Dendritic cell treated with granulocyte-macrophage colony-stimulating factor and Interleukin-4, amounts not matched to agents 40 ng/mL and 50 ng/mL, for 4 days (primary cell): ENCODE measurements at regions not wholly inside any gene's neighbourhood (a gene's known extent, or its start where the extent isn't known, plus 50 kb on each side); places are given as distances from the start of the nearest gene placed in this dataset.

ENCODE experiments used
- H3K27ac Mint-ChIP-seq: one replicate; pipeline ENCODE4 v1.8.0; 2022; ENCODE audit warnings: mild to moderate bottlenecking, mixed read lengths
- H3K27me3 Mint-ChIP-seq: one replicate; pipeline ENCODE4 v1.8.0; 2022; ENCODE audit warnings: mild to moderate bottlenecking, mixed read lengths
- H3K36me3 Mint-ChIP-seq: one replicate; pipeline ENCODE4 v1.8.0; 2022; ENCODE audit warnings: low read depth, mixed read lengths
- H3K4me1 Mint-ChIP-seq: one replicate; pipeline ENCODE4 v1.8.0; 2022; ENCODE audit warnings: low read depth, mixed read lengths
- H3K4me3 Mint-ChIP-seq: one replicate; pipeline ENCODE4 v1.8.0; 2022; ENCODE audit warnings: mild to moderate bottlenecking, moderate library complexity, mixed read lengths
- H3K9me3 Mint-ChIP-seq: one replicate; pipeline ENCODE4 v1.8.0; 2022; ENCODE audit warnings: mixed read lengths
- intact Hi-C: fragments of 100-400 bp; cut with micrococcal nuclease; formaldehyde crosslinking; loops from one replicate; pipeline ENCODE4 v1.15.0; 2022

- Mint-ChIP-seq H3K36me3 (no peaks in the 10 kb centered on the region), H3K4me1 (no peaks in the 10 kb centered on the region), H3K27me3 (no peaks in the 10 kb centered on the region), H3K9me3 (no peaks in the 10 kb centered on the region), H3K27ac (no peak overlapping the region), H3K4me3 (no peak overlapping the region)
- intact Hi-C loops, result no loop called here
These were observed 130.8 kb upstream of the MAP1B start for GRCh38 chr5:71976449-71976848.

GRCh38 chr5:71977311-71977710 lies 130.0 kb upstream of the MAP1B start:
- no peak overlapping the region for H3K4me3 Mint-ChIP-seq
- H3K9me3 Mint-ChIP-seq, result peaks cover 4% of the 10 kb centered on the region
- intact Hi-C loops, result no loop called here
- no peaks in the 10 kb centered on the region for H3K27me3 Mint-ChIP-seq
- H3K4me1 Mint-ChIP-seq, result no peaks in the 10 kb centered on the region
- no peaks in the 10 kb centered on the region for H3K36me3 Mint-ChIP-seq
- no peak overlapping the region for H3K27ac Mint-ChIP-seq

- Mint-ChIP-seq H3K9me3 (peaks cover 13% of the 10 kb centered on the region), H3K4me1 (no peaks in the 10 kb centered on the region), H3K27me3 (no peaks in the 10 kb centered on the region), H3K4me3 (no peak overlapping the region), H3K27ac (no peak overlapping the region), H3K36me3 (no peaks in the 10 kb centered on the region)
- intact Hi-C loops, result no loop called here
These were observed 129.1 kb upstream of the MAP1B start for GRCh38 chr5:71978216-71978615.

DNA sequence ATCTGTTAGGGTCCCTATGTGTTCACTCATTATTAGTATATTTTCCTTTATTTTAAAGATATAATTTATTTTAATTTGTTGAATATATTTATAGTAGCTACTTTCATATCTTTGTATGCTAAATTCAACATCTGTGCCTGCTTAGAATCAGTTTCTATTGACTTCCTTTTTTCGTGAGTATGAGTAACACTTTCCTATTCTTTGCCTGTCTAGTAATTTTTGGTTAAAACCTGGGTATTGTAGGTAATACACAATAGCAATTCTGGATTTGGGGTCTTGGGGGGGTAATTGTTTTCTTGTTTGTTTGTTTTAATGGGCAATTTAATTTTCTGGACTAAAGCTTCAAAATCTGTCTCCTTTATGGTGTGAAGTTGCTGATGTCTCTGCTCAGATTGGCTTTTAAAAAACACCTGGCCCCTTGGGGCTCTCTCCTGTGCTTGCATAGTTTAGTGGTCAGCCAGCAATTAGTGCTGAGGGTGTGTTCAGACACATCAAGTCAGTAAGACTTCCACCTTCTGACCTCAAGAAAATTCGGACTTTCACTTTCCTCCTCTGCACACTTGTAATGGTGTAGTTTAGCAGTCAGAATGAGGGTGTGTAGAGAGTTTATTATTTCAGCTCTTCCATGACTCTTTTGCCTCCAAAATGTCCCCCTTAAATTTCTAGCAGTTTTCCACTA lies 124.4 kb upstream of the MAP1B start:
- intact Hi-C loops, result no loop called here
- Mint-ChIP-seq H3K27me3 (no peaks in the 10 kb centered on the region), H3K36me3 (no peaks in the 10 kb centered on the region), H3K27ac (no peak overlapping the region), H3K4me1 (no peaks in the 10 kb centered on the region), H3K4me3 (no peak overlapping the region), H3K9me3 (peaks cover 17% of the 10 kb centered on the region)

- Mint-ChIP-seq H3K9me3 (peaks cover 17% of the 10 kb centered on the region), H3K4me3 (no peak overlapping the region), H3K27ac (no peak overlapping the region), H3K27me3 (no peaks in the 10 kb centered on the region), H3K36me3 (no peaks in the 10 kb centered on the region), H3K4me1 (no peaks in the 10 kb centered on the region)
- intact Hi-C loops, result no loop called here
These were observed 121.2 kb upstream of the MAP1B start for GRCh38 chr5:71986101-71986500.

DNA sequence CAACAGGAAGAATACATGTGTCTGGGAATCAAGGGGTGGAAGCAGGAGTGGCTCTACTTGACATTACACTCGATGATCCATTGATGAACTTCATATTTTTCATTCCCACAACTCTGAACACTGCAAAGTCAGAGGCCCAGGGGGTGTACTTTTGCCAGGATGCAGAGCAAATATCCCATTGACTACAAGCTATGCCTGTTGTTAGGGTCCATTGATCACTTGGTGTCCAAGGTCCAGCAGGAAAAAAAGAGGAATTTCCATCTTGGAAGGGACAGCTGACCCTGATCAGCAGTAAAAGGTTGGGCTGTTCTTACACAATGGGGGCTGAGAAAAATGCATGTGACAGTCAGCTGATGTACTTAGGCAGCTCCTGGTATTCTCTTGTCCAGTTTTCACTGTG lies 118.5 kb upstream of the MAP1B start:
- Mint-ChIP-seq H3K4me1 (no peaks in the 10 kb centered on the region), H3K9me3 (no peaks in the 10 kb centered on the region), H3K27ac (no peak overlapping the region), H3K27me3 (no peaks in the 10 kb centered on the region), H3K4me3 (no peak overlapping the region), H3K36me3 (no peaks in the 10 kb centered on the region)
- intact Hi-C loops, result no loop called here

DNA sequence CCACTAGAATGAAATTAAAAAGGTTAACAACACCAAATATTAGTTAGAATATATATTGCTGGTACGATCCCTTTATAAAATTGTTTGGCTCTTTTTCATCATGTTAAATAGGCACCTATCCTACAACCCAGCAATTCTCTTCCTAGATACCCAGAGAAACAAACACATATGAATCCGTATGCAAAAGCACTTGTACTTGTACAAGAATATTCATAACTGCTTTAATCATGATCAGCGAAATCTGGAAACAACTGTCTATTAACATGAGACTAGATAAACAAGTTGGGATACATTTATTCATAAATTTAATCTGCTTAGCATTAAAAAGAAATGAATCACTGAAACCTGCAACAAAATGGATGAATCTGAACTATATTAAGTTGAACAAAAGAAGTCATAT lies 113.7 kb upstream of the MAP1B start:
- intact Hi-C loops, result no loop called here
- H3K27ac Mint-ChIP-seq, result no peak overlapping the region
- no peaks in the 10 kb centered on the region for H3K4me1 Mint-ChIP-seq
- no peaks in the 10 kb centered on the region for H3K9me3 Mint-ChIP-seq
- H3K27me3 Mint-ChIP-seq, result no peaks in the 10 kb centered on the region
- H3K36me3 Mint-ChIP-seq, result no peaks in the 10 kb centered on the region
- H3K4me3 Mint-ChIP-seq, result no peak overlapping the region

GRCh38 chr5:71996789-71997188 lies 110.5 kb upstream of the MAP1B start:
- intact Hi-C loops, result no loop called here
- Mint-ChIP-seq H3K36me3 (no peaks in the 10 kb centered on the region), H3K9me3 (no peaks in the 10 kb centered on the region), H3K27ac (no peak overlapping the region), H3K4me1 (no peaks in the 10 kb centered on the region), H3K4me3 (no peak overlapping the region), H3K27me3 (peaks cover 2% of the 10 kb centered on the region)

DNA sequence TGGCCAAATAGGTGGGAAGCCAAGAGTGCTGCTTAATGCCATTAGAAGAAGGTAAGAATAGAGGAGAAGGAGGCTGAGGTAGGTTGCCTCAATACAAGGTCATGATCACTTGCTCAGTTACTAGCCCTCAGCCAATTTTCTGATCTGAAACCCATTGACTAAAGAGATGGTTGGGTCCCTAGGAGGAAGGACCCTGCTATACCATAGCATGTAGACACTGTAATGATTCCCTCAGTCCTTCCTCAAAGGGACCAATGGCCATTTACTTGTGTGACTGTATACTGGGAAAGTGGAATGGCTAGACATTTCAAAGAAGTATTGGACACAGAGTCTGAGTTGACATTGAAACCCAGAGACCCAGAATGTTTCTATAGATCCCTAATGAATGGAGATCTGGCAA lies 108.5 kb upstream of the MAP1B start:
- Mint-ChIP-seq H3K27ac (no peak overlapping the region), H3K36me3 (no peaks in the 10 kb centered on the region), H3K9me3 (no peaks in the 10 kb centered on the region), H3K27me3 (peaks cover 4% of the 10 kb centered on the region), H3K4me3 (no peak overlapping the region), H3K4me1 (no peaks in the 10 kb centered on the region)
- intact Hi-C loops, result no loop called here

- intact Hi-C loops, result no loop called here
- peaks cover 7% of the 10 kb centered on the region for H3K27me3 Mint-ChIP-seq
- no peaks in the 10 kb centered on the region for H3K9me3 Mint-ChIP-seq
- no peak overlapping the region for H3K27ac Mint-ChIP-seq
- no peaks in the 10 kb centered on the region for H3K36me3 Mint-ChIP-seq
- no peaks in the 10 kb centered on the region for H3K4me1 Mint-ChIP-seq
- no peak overlapping the region for H3K4me3 Mint-ChIP-seq
These were observed 106.6 kb upstream of the MAP1B start for GRCh38 chr5:72000707-72001106.

GRCh38 chr5:72005671-72006070 lies 101.6 kb upstream of the MAP1B start:
- no peak overlapping the region for H3K27ac Mint-ChIP-seq
- H3K36me3 Mint-ChIP-seq, result no peaks in the 10 kb centered on the region
- H3K9me3 Mint-ChIP-seq, result no peaks in the 10 kb centered on the region
- no peak overlapping the region for H3K4me3 Mint-ChIP-seq
- peaks cover 7% of the 10 kb centered on the region for H3K27me3 Mint-ChIP-seq
- H3K4me1 Mint-ChIP-seq, result no peaks in the 10 kb centered on the region
- intact Hi-C loops, result no loop called here

GRCh38 chr5:72006361-72006760 lies 100.9 kb upstream of the MAP1B start:
- Mint-ChIP-seq H3K4me1 (no peaks in the 10 kb centered on the region), H3K4me3 (no peak overlapping the region), H3K27ac (no peak overlapping the region), H3K27me3 (peaks cover 7% of the 10 kb centered on the region), H3K36me3 (no peaks in the 10 kb centered on the region), H3K9me3 (no peaks in the 10 kb centered on the region)
- intact Hi-C loops, result no loop called here

DNA sequence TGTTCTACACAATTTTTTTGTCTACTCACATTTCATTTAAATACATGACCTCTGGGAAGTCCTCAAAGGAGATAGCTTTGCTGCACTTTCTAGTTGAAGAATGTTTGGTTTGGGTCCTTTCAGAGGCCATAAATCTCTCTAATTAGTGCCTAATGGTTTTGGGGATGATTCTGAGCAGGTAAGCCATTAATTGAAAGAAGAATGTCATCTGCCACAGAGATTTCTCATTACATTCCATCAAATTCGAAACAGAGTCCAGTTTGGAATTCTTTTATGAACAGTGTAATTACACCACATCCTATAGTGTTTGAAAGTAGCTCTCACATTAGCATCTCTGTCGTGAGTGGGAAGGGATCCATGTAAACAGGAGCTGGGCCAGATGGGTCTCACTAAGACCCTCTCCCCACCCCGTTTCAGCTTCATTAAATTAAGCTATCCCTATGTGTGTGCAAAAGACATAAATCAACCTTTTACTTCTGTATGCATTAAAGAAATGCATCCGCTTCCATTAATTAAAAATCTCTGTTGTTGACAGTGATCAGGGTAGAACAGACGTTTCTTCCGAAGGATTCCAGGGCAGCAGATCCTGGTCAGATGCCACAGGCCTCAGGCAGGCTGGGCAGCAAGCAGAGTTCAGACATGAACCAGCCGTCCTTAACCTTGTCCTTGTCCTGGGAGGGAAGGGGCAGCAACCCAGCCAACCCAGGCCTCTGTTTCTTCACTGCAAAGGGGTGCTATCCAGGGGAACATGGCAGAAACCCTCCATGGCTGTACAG lies 99.8 kb upstream of the MAP1B start:
- intact Hi-C loops, result no loop called here
- H3K9me3 Mint-ChIP-seq, result no peaks in the 10 kb centered on the region
- no peaks in the 10 kb centered on the region for H3K4me1 Mint-ChIP-seq
- no peaks in the 10 kb centered on the region for H3K36me3 Mint-ChIP-seq
- H3K27me3 Mint-ChIP-seq, result peaks cover 4% of the 10 kb centered on the region
- H3K27ac Mint-ChIP-seq, result no peak overlapping the region
- no peak overlapping the region for H3K4me3 Mint-ChIP-seq

- Mint-ChIP-seq H3K4me3 (no peak overlapping the region), H3K9me3 (no peaks in the 10 kb centered on the region), H3K36me3 (no peaks in the 10 kb centered on the region), H3K27ac (no peak overlapping the region), H3K4me1 (no peaks in the 10 kb centered on the region), H3K27me3 (peaks cover 5% of the 10 kb centered on the region)
- intact Hi-C loops, result no loop called here
These were observed 98.0 kb upstream of the MAP1B start for GRCh38 chr5:72009280-72009679.

DNA sequence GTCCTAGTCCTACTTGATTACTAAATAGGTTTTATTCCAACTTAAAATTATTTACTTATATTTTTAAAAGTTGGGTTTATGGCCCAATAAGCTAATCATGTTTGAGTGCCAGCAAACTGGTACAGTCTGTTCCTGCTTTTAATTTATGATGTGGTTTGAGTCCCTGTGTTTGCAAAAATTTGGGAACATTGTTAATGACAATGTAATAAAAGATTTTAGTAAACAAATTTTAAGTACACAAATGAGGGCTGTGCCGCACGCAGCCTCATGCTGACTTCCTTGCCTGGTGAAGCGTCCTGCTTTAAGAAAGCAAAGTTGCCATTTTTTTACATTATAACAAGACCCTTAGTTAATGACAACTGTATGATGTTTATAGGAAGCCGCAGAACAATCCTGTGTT lies 96.8 kb upstream of the MAP1B start:
- Mint-ChIP-seq H3K9me3 (no peaks in the 10 kb centered on the region), H3K4me1 (no peaks in the 10 kb centered on the region), H3K4me3 (no peak overlapping the region), H3K27me3 (peaks cover 2% of the 10 kb centered on the region), H3K36me3 (no peaks in the 10 kb centered on the region), H3K27ac (no peak overlapping the region)
- intact Hi-C loops, result no loop called here
